ENCODE measurements at regions not wholly inside any gene's neighbourhood (a gene's known extent, or its start where the extent isn't known, plus 50 kb on each side); places are given as distances from the start of the nearest gene placed in this dataset.
"Not testable (repeated sequence)": the region's sequence is repeated elsewhere in the genome, so short reads cannot be mapped to it uniquely, and the experiment has no call there.

GRCh38 chr18:9050628-9051284, 51.7 kb upstream of the NDUFV2 start:
- not testable (repeated sequence) for DNase-seq (ENCODE audit: low read depth, low spot score)

Measured in activated naive CD8-positive, alpha-beta T cell treated with anti-CD3 and anti-CD28 coated beads, Interleukin-2, amount 50 U/mL, for 16 hours (primary cell).